DND-41 (cell line): ENCODE measurements at regions not wholly inside any gene's neighbourhood (a gene's known extent, or its start where the extent isn't known, plus 50 kb on each side); places are given as distances from the start of the nearest gene placed in this dataset.

Experiments
- CTCF ChIP-seq: IDR thresholded peaks from 2 replicates; pipeline ENCODE4 v1.5.1; 2012; ENCODE audit warnings: borderline replicate concordance, low read length, moderate library complexity, mild to moderate bottlenecking; ENCODE audit not compliant: poor library complexity, severe bottlenecking; ENCODE audit errors: extremely low read depth
- EZH2 ChIP-seq: IDR thresholded peaks from 3 replicates; pipeline ENCODE4 v1.6.1; 2012; ENCODE audit warnings: borderline replicate concordance, low read depth, mild to moderate bottlenecking, moderate library complexity, low read length, inconsistent platforms; ENCODE audit not compliant: severe bottlenecking

GRCh38 chr10:83896219-83896618 lies 243.1 kb upstream of the GHITM start:
- TF ChIP-seq CTCF (no peak), EZH2 (no peak)
